ENCODE measurements at regions not wholly inside any gene's neighbourhood (a gene's known extent, or its start where the extent isn't known, plus 50 kb on each side); places are given as distances from the start of the nearest gene placed in this dataset.

- H3K4me1 ChIP-seq (ENCODE audit: low read length): no peaks in the 10 kb centered on the region
- TF ChIP-seq EZH2phosphoT487 (IDR thresholded peaks at IDR 0.05; ENCODE audit: low read length) (no peak), EZH2 (optimal IDR thresholded peaks at IDR 0.05; ENCODE audit: low read depth, low read length) (no peak), CTCF (IDR thresholded peaks at IDR 0.05; ENCODE audit: low read length) (no peak)
Measured at GRCh38 chr5:102603670-102604069, 104.9 kb upstream of the SLCO6A1 start.

GRCh38 chr5:102608414-102608813 is 109.6 kb upstream of the SLCO6A1 start:
- no peak for TF ChIP-seq CTCF (IDR thresholded peaks at IDR 0.05; ENCODE audit: low read length)
- no peak for TF ChIP-seq EZH2 (optimal IDR thresholded peaks at IDR 0.05; ENCODE audit: low read depth, low read length)
- no peak for TF ChIP-seq EZH2phosphoT487 (IDR thresholded peaks at IDR 0.05; ENCODE audit: low read length)
- H3K4me1 ChIP-seq (ENCODE audit: low read length): no peaks in the 10 kb centered on the region
- no peaks in the 10 kb centered on the region for H4K20me1 ChIP-seq (ENCODE audit: insufficient read depth, low read length)
- H3K9ac ChIP-seq (ENCODE audit: low read length): no peak overlapping the region
- H3K36me3 ChIP-seq (replicated peaks; ENCODE audit: insufficient read depth, low read length): no peaks in the 10 kb centered on the region
- H3F3A ChIP-seq (ENCODE audit: insufficient read depth, low read length): no peaks in the 10 kb centered on the region
- no peak overlapping the region for H3K4me2 ChIP-seq (ENCODE audit: low read depth, low read length)
- no peak overlapping the region for H3K4me3 ChIP-seq (ENCODE audit: low read length)
- no peak for DNase-seq
- H3K27ac ChIP-seq (ENCODE audit: low read length): no peak overlapping the region
- H3K27me3 ChIP-seq (replicated peaks; ENCODE audit: insufficient read depth, low read length): no peaks in the 10 kb centered on the region
- no peaks in the 10 kb centered on the region for H3K79me2 ChIP-seq (ENCODE audit: low read length)
- H3K9me3 ChIP-seq (replicated peaks; ENCODE audit: insufficient read depth, low read length): no peaks in the 10 kb centered on the region
- no peak overlapping the region for H2AFZ ChIP-seq (ENCODE audit: low read length)
- H3K9me2 ChIP-seq (replicated peaks; ENCODE audit: insufficient read depth, low read length): no peaks in the 10 kb centered on the region

More at GRCh38 chr5:102603670-102604069, 104.9 kb upstream of the SLCO6A1 start:
- no peak overlapping the region for H3K9ac ChIP-seq (ENCODE audit: low read length)
- H3K36me3 ChIP-seq (replicated peaks; ENCODE audit: insufficient read depth, low read length): no peaks in the 10 kb centered on the region
- H3K9me2 ChIP-seq (replicated peaks; ENCODE audit: insufficient read depth, low read length): no peaks in the 10 kb centered on the region
- no peaks in the 10 kb centered on the region for H3K79me2 ChIP-seq (ENCODE audit: low read length)
- no peaks in the 10 kb centered on the region for H4K20me1 ChIP-seq (ENCODE audit: insufficient read depth, low read length)
- no peaks in the 10 kb centered on the region for H3K9me3 ChIP-seq (replicated peaks; ENCODE audit: insufficient read depth, low read length)
- no peak for DNase-seq
- H3F3A ChIP-seq (ENCODE audit: insufficient read depth, low read length): no peaks in the 10 kb centered on the region
- H3K4me2 ChIP-seq (ENCODE audit: low read depth, low read length): no peak overlapping the region
- no peak overlapping the region for H3K4me3 ChIP-seq (ENCODE audit: low read length)
- H2AFZ ChIP-seq (ENCODE audit: low read length): no peak overlapping the region
- no peak overlapping the region for H3K27ac ChIP-seq (ENCODE audit: low read length)
- no peaks in the 10 kb centered on the region for H3K27me3 ChIP-seq (replicated peaks; ENCODE audit: insufficient read depth, low read length)

- TF ChIP-seq EZH2phosphoT487 (IDR thresholded peaks at IDR 0.05; ENCODE audit: low read length): no peak
- no peak for TF ChIP-seq EZH2 (optimal IDR thresholded peaks at IDR 0.05; ENCODE audit: low read depth, low read length)
- TF ChIP-seq CTCF (IDR thresholded peaks at IDR 0.05; ENCODE audit: low read length): no peak
Measured at GRCh38 chr5:102611312-102611711, 112.5 kb upstream of the SLCO6A1 start.

More at GRCh38 chr5:102611312-102611711, 112.5 kb upstream of the SLCO6A1 start:
- H3K36me3 ChIP-seq (replicated peaks; ENCODE audit: insufficient read depth, low read length): no peaks in the 10 kb centered on the region
- no peaks in the 10 kb centered on the region for H3F3A ChIP-seq (ENCODE audit: insufficient read depth, low read length)
- no peak for DNase-seq
- no peak overlapping the region for H3K9ac ChIP-seq (ENCODE audit: low read length)
- H3K27ac ChIP-seq (ENCODE audit: low read length): no peak overlapping the region
- no peaks in the 10 kb centered on the region for H3K79me2 ChIP-seq (ENCODE audit: low read length)
- no peak overlapping the region for H3K4me2 ChIP-seq (ENCODE audit: low read depth, low read length)
- no peaks in the 10 kb centered on the region for H3K9me3 ChIP-seq (replicated peaks; ENCODE audit: insufficient read depth, low read length)
- H3K27me3 ChIP-seq (replicated peaks; ENCODE audit: insufficient read depth, low read length): no peaks in the 10 kb centered on the region
- H3K4me3 ChIP-seq (ENCODE audit: low read length): no peak overlapping the region
- no peaks in the 10 kb centered on the region for H3K4me1 ChIP-seq (ENCODE audit: low read length)
- no peaks in the 10 kb centered on the region for H3K9me2 ChIP-seq (replicated peaks; ENCODE audit: insufficient read depth, low read length)
- H2AFZ ChIP-seq (ENCODE audit: low read length): no peak overlapping the region
- no peaks in the 10 kb centered on the region for H4K20me1 ChIP-seq (ENCODE audit: insufficient read depth, low read length)

Data from MM.1S (cell line).